ENCODE measurements at regions not wholly inside any gene's neighbourhood (a gene's known extent, or its start where the extent isn't known, plus 50 kb on each side); places are given as distances from the start of the nearest gene placed in this dataset.

DNA sequence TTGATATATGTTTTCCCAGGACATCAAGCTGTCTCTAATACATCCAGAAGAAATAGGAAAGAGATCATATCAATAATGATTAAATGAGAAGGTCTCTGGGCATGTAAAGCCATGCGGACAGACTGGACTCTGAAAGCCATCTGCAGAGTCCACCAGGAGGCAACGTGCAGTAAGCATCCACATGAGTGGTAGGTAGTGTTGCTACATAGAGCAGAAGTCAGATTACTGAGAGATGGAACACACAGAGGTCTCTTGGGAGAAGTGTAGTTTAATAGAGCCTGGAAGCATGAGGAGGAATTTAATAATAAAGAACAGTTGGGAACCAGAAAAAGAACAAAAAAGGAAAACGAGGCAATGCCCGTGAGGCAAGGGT, 758.1 kb upstream of the DDX18 start:
- TF ChIP-seq, protein P1, sequence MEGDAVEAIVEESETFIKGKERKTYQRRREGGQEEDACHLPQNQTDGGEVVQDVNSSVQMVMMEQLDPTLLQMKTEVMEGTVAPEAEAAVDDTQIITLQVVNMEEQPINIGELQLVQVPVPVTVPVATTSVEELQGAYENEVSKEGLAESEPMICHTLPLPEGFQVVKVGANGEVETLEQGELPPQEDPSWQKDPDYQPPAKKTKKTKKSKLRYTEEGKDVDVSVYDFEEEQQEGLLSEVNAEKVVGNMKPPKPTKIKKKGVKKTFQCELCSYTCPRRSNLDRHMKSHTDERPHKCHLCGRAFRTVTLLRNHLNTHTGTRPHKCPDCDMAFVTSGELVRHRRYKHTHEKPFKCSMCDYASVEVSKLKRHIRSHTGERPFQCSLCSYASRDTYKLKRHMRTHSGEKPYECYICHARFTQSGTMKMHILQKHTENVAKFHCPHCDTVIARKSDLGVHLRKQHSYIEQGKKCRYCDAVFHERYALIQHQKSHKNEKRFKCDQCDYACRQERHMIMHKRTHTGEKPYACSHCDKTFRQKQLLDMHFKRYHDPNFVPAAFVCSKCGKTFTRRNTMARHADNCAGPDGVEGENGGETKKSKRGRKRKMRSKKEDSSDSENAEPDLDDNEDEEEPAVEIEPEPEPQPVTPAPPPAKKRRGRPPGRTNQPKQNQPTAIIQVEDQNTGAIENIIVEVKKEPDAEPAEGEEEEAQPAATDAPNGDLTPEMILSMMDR (IDR thresholded peaks at IDR 0.05; ENCODE audit: low read depth, low read length, missing control alignments), result no peak
- no peak overlapping the region for H3K4me3 ChIP-seq (replicated peaks; ENCODE audit: low read depth, low read length)
- no peak for DNase-seq (ENCODE audit: extremely low read depth, low read depth)

DNA sequence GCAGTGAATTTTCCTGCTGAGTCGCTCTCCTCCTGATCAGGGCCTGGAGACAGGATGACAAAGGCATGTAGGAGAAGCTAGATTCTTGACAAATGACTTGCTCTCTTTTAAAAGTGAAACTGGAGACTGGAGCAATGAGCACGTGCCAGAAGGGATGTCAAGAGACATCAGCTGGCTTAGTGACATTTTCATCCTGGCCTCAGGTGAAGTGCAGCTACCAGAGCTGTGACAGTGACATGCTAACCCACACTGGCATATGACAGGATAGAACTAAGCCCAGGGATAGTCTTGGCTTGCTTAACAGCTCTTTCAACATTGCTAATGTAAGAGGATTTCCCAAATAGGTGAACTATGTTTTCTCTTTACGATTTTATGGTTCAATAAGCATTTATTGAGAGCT, 757.5 kb upstream of the DDX18 start:
- no peak for DNase-seq (ENCODE audit: extremely low read depth, low read depth)
- H3K4me3 ChIP-seq (replicated peaks; ENCODE audit: low read depth, low read length), result no peak overlapping the region
- TF ChIP-seq, protein P1 (IDR thresholded peaks at IDR 0.05; ENCODE audit: low read depth, low read length, missing control alignments), result no peak

DNA sequence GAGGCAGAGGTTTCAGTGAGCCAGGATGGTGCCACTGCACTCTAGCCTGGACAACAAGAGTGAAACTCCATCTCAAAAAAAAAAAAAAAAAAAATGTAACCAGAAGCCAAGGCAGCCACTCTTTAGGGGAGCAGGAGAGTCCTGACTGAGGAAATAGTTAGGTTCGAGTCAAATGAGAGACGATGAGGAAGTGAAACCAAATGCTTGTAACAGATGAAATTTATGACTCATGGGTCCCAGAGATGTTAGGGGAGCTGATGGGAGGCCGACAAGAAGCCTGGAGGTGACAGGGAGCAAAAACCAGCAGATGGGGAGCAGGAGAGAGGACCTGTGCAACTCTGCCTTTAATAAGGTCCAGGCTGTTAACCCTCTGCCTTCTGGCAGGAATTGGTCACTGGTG, 756.1 kb upstream of the DDX18 start:
- TF ChIP-seq, protein P1 (IDR thresholded peaks at IDR 0.05; ENCODE audit: low read depth, low read length, missing control alignments), result no peak
- no peak for DNase-seq (ENCODE audit: extremely low read depth, low read depth)
- H3K4me3 ChIP-seq (replicated peaks; ENCODE audit: low read depth, low read length), result no peak overlapping the region

DNA sequence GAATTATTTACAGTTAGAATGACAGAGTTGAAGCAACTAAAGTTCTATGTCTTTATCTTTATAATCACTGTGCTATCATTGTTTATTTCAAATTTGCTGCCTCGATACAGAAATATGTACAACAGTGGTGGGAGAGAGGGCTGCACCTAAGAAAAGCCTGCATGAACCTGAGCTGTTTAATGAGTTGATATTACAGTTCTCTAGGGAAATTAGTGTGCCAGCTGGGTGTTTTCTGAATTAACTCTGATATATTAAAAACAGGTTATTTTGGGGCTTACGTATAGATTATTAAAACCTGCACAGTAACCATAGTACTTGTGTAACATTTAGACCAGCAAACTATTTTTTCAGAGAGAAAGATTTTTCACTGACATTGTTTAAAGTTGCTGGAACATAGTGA, 750.5 kb upstream of the DDX18 start:
- TF ChIP-seq, protein P1 (IDR thresholded peaks at IDR 0.05; ENCODE audit: low read depth, low read length, missing control alignments), result no peak
- no peak for DNase-seq (ENCODE audit: extremely low read depth, low read depth)
- no peak overlapping the region for H3K4me3 ChIP-seq (replicated peaks; ENCODE audit: low read depth, low read length)

DNA sequence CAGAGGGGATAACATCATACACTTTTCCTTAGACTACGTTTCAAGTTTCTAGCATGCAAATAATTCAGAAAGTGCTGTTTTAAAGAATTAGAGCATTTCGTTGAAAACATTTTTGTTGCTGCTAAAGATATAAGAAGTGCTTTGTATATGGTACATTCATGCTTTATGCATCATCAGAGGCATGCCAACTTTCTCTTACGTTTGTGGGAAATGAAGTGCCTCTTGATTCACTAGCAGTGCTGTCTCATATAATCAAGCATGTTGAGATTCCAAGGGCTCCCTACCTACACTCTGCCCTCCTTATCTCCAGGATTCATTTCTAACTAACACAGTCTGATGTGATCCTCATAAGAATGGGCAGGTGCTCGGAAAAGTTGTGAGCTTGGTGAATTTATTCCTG, 748.6 kb upstream of the DDX18 start:
- TF ChIP-seq, protein P1 (IDR thresholded peaks at IDR 0.05; ENCODE audit: low read depth, low read length, missing control alignments), result no peak
- no peak for DNase-seq (ENCODE audit: extremely low read depth, low read depth)
- no peak overlapping the region for H3K4me3 ChIP-seq (replicated peaks; ENCODE audit: low read depth, low read length)

DNA sequence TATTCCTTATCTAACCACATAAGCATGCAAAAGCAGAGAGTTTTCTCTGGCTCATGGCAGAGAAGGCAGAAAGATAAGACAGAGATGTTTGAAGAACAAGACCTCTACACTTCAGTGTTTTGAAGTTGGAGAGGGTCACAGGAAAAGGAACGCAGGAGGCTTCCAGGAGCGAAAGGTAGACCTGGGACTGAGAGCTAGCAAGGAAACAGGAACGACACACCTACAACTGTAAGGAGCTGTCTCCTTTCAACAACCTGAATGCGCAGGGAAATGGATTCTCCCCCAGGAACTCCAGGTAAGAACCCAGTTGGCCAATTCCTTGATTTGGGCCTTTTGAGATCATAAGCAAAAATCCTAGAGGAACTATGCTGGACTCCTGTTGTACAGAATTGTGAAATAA, 746.6 kb upstream of the DDX18 start:
- TF ChIP-seq, protein P1 (IDR thresholded peaks at IDR 0.05; ENCODE audit: low read depth, low read length, missing control alignments), result no peak
- no peak for DNase-seq (ENCODE audit: extremely low read depth, low read depth)

DNA sequence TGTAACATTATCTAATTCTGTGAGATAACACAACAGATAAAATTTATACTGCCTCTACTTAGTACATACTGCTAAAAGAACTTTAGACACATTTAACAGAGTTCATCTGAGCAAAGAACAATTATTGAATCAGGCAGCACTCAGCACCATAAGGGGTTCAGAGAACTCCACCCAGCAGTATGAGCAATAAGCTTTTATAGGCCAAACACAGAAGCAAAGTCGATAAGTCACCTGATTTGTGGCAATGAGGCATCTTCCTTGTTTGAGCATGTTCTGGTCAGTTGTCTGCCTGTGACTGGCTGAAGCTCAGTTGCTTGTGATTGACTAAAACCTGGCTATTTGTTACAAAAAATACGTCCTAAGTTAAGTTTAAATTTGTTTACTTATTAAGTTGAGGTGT, 746.1 kb upstream of the DDX18 start:
- no peak overlapping the region for H3K4me3 ChIP-seq (replicated peaks; ENCODE audit: low read depth, low read length)
- TF ChIP-seq, protein P1 (IDR thresholded peaks at IDR 0.05; ENCODE audit: low read depth, low read length, missing control alignments), result no peak

More for the DNA sequence above, 746.6 kb upstream of the DDX18 start:
- no peak overlapping the region for H3K4me3 ChIP-seq (replicated peaks; ENCODE audit: low read depth, low read length)

More for the DNA sequence above, 746.1 kb upstream of the DDX18 start:
- DNase-seq (ENCODE audit: extremely low read depth, low read depth), result no peak
